Pancreas (tissue), 10 donors: ENCODE measurements at regions not wholly inside any gene's neighbourhood (a gene's known extent, or its start where the extent isn't known, plus 50 kb on each side); places are given as distances from the start of the nearest gene placed in this dataset.

Experiments
- ATAC-seq, 4 donors: fragments of 200-7000 bp; cut with Tn5 transposase; one replicate each; pipeline versions ENCODE4 v1.8.0 to v1.9.1; 2020; ENCODE audit warnings: mild to moderate bottlenecking in 4 of 4, moderate library complexity in 4 of 4
- DNase-seq, 6 donors: peaks; one replicate each; pipeline ENCODE4 v3.0.0-alpha.2; 2020
- FAIRE-seq: peaks from 2 replicates; lab custom pipeline; 2012; peaks lifted over from hg19 to GRCh38; lab: Jason Lieb, UNC
- H3K27ac ChIP-seq, 4 donors: fragments of 200-600 bp; sonication (generic); 1 replicate in 3 of 4; 2 replicates in 1 of 4; pipeline versions ENCODE4 v1.5.0 to v1.8.0; 2020
- H3K27me3 ChIP-seq, 4 donors: fragments of 200-600 bp; one replicate each; pipeline ENCODE4 v1.8.0; 2021
- H3K36me3 ChIP-seq, 3 donors: fragments of 200-600 bp; sonication (generic) in 1 of 3; one replicate each; pipeline versions ENCODE4 v1.5.0 to v1.8.0; 2020 to 2021
- H3K4me1 ChIP-seq, 3 donors: fragments of 200-600 bp; one replicate each; pipeline ENCODE4 v1.8.0; 2021
- H3K4me3 ChIP-seq, 4 donors: fragments of 200-600 bp; sonication (generic) in 2 of 4; one replicate each; pipeline versions ENCODE4 v1.5.0 to v1.8.0; 2020 to 2021
- H3K9me3 ChIP-seq, 4 donors: fragments of 200-600 bp; one replicate each; pipeline ENCODE4 v1.8.0; 2021
- CTCF ChIP-seq, 4 donors: fragments of 200-600 bp; sonication (generic) in 3 of 4; IDR thresholded peaks; one replicate each; pipeline versions ENCODE4 v1.5.0 to v1.8.0; 2021; ENCODE audit warnings: antibody characterized with exemption in 4 of 4
- WGBS, 2 donors: extraction: QIAGEN DNeasy Blood & Tissue Kit; methylation state at CpG; one replicate each; pipeline ENCODE4 v1.1.7; 2013; 5-methylcytosine and 5-hydroxymethylcytosine counted together
- intact Hi-C, 3 donors: fragments of 100-400 bp; cut with DNase I; formaldehyde crosslinking; loops; one replicate each; pipeline versions ENCODE4 v1.11.1 to v1.14.2; 2022
- donor health status: healthy with polysubstance abuse.
- donor health status: DM: no; HTN: no; CAD: no; lungs with moderate emphysema.
- donor health status: DM: no; HTN: no; CAD: no.
- donor health status: control.
- donor health status: control.
- donor health status: Bipolar disorder and iron deficiency.
- donor health status: DM: yes; HTN: yes; CAD: no.
- donor health status: DM: no; HTN: no; CAD: no.
- donor health status: DM: no; HTN: no; CAD: no.
- donor health status: DM: yes; HTN: yes; CAD: no.

- ATAC-seq (no peak), DNase-seq (no peak), FAIRE-seq (no peak)
- no peak for TF ChIP-seq CTCF (IDR thresholded peaks at IDR 0.05)
- Histone ChIP-seq H3K4me1 (no peaks in the 10 kb centered on the region), H3K36me3 (no peaks in the 10 kb centered on the region), H3K4me3 (no peak overlapping the region), H3K9me3 (no peaks in the 10 kb centered on the region), H3K27ac (no peak overlapping the region), H3K27me3 (no peaks in the 10 kb centered on the region)
- intact Hi-C loops, result no loop called here
- 42 to 47% methylated on average over 4 of the region's 4 CpGs for whole genome bisulfite sequencing, 2 donors
Observed at GRCh38 chr6:126747728-126748540, 370.5 kb upstream of the RSPO3 start.

- H3K27ac ChIP-seq, result no peak overlapping the region
- no peaks in the 10 kb centered on the region for H3K4me1 ChIP-seq
- intact Hi-C loops, result no loop called here
- WGBS, 2 donors, result 53 to 68% methylated on average over 1 of the region's 1 CpG
- FAIRE-seq, result no peak
- ATAC-seq, result no peak
- TF ChIP-seq CTCF (IDR thresholded peaks at IDR 0.05), result no peak
- DNase-seq, result no peak
- H3K4me3 ChIP-seq, result no peak overlapping the region
- no peaks in the 10 kb centered on the region for H3K36me3 ChIP-seq
- no peaks in the 10 kb centered on the region for H3K9me3 ChIP-seq
- H3K27me3 ChIP-seq, result no peaks in the 10 kb centered on the region
Observed at GRCh38 chr6:126753606-126754005, 364.9 kb upstream of the RSPO3 start.

GRCh38 chr6:126761854-126762253 is 356.6 kb upstream of the RSPO3 start:
- FAIRE-seq, result no peak
- Histone ChIP-seq H3K27me3 (peaks cover 0 to 6% (median 0%) of the 10 kb centered on the region in 4 donors), H3K9me3 (no peaks in the 10 kb centered on the region), H3K27ac (no peak overlapping the region), H3K4me1 (no peaks in the 10 kb centered on the region), H3K36me3 (no peaks in the 10 kb centered on the region), H3K4me3 (no peak overlapping the region)
- TF ChIP-seq CTCF (IDR thresholded peaks at IDR 0.05), result no peak
- WGBS, 2 donors, result 58 to 69% methylated on average over 3 of the region's 3 CpGs
- DNase-seq, result no peak
- ATAC-seq, result no peak
- intact Hi-C loops, result no loop called here

- intact Hi-C loops, result no loop called here
- 70 to 76% methylated on average over 4 of the region's 4 CpGs for WGBS, 2 donors
- no peak overlapping the region for H3K27ac ChIP-seq
- ATAC-seq (no peak), FAIRE-seq (no peak), DNase-seq (no peak)
- no peaks in the 10 kb centered on the region for H3K36me3 ChIP-seq
- TF ChIP-seq CTCF (IDR thresholded peaks at IDR 0.05), result no peak
- no peaks in the 10 kb centered on the region for H3K9me3 ChIP-seq
- H3K27me3 ChIP-seq, result peaks cover 0 to 6% (median 0%) of the 10 kb centered on the region in 4 donors
- no peaks in the 10 kb centered on the region for H3K4me1 ChIP-seq
- no peak overlapping the region for H3K4me3 ChIP-seq
Observed at GRCh38 chr6:126764104-126764503, 354.4 kb upstream of the RSPO3 start.

GRCh38 chr6:126764671-126765070 is 353.8 kb upstream of the RSPO3 start:
- FAIRE-seq (no peak), ATAC-seq (no peak), DNase-seq (no peak)
- H3K4me3 ChIP-seq, result no peak overlapping the region
- peaks cover 0 to 6% (median 0%) of the 10 kb centered on the region in 4 donors for H3K27me3 ChIP-seq
- WGBS, 2 donors, result 21 to 22% methylated on average over 4 of the region's 4 CpGs
- H3K36me3 ChIP-seq, result no peaks in the 10 kb centered on the region
- no peak overlapping the region for H3K27ac ChIP-seq
- no peak for TF ChIP-seq CTCF (IDR thresholded peaks at IDR 0.05)
- no peaks in the 10 kb centered on the region for H3K9me3 ChIP-seq
- no peaks in the 10 kb centered on the region for H3K4me1 ChIP-seq
- intact Hi-C loops, result no loop called here
